ENCODE measurements at regions not wholly inside any gene's neighbourhood (a gene's known extent, or its start where the extent isn't known, plus 50 kb on each side); places are given as distances from the start of the nearest gene placed in this dataset.
A peak's percentile ranks its signal among the peaks of the same experiment; 100 is the strongest.

DNA sequence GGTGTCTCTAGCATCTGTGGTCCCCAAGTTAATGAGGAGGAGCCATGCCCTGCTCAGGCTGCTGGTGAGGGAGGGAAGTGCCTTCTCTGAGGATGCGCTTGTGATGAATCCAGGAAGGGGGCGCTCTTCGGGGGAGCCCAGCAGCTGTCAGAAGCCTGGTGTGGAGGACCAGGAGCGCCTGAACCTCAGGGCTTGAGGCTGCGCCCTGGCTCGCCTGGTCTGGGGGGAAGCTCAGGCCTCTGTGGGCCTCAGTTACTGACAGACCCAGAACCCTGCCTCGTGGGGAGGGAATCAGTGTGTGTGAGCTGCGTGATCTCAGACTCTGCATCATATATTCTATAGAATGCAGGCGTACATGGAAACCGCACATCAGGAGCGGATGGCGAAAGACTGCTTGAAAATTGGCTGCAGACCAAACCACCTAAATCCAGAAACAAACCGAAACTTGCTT lies 126.1 kb downstream of the SEC14L1 start:
- peak; percentile 46 to 51 for DNase-seq

DNA sequence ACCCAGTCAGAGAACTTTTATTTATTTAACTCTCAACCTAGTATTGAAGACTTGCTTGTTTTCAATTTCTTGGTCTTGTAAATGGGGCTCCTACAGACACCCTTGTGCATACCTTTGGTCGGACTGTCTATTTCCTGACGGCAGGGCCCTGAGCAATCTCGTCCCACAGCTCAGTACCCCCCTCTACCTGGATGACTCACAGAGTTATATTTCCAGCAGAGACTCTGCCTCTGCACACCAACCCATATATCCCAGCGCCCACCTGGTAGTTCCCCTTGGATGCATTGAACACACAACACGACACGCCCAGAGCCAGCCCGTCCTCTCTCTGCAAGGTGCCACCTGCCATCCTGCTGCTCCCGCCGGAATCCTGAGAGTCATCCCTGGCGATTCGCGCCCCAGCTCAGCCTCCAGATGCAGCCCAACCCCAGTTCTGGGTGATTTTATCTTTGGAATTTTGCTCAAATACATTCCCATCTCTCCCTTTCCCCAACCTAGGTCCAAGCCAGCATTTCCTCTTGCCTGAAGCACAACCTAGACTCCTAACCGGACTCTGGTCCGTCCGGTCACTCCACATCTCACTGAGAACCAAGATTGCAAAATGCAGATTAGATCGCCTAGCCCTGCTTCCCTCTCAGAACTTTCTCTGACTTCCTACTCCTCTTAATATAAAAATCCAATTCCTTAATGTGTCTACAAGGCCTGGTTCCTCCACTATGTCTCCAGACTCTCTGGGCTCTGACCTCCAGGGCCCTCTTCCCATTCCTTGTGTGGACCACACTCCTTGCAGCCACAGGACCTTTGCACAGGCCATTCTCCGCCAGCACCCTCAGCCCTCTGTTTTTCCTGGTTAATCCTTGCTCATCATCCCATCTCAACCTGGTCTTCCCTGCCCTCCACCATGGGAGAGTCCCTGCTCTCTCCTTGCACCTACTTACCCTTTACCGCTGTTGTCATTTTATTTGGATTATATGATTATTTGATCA lies 129.2 kb downstream of the SEC14L1 start:
- DNase-seq: peak; percentile 21 to 38

DNA sequence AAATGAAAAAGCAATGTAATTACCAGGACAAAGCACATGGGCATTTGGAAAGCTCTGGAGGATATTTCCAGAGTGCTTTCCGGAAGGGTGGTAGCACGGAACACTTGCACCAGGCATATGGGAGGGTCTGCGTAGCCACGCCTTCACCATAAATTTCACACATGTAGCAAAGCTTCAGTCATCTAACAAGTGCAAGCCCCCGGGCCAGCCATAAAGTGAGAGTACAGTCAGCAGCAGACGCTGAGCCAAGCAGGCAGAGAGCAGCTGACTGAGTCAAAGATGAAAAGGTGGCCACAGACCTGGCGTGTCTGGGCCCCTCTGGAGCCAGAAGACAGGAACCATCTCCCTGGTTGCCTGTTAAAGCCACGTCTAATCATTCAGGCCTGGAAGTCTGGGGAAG lies 130.6 kb downstream of the SEC14L1 start:
- DNase-seq: no peak

DNA sequence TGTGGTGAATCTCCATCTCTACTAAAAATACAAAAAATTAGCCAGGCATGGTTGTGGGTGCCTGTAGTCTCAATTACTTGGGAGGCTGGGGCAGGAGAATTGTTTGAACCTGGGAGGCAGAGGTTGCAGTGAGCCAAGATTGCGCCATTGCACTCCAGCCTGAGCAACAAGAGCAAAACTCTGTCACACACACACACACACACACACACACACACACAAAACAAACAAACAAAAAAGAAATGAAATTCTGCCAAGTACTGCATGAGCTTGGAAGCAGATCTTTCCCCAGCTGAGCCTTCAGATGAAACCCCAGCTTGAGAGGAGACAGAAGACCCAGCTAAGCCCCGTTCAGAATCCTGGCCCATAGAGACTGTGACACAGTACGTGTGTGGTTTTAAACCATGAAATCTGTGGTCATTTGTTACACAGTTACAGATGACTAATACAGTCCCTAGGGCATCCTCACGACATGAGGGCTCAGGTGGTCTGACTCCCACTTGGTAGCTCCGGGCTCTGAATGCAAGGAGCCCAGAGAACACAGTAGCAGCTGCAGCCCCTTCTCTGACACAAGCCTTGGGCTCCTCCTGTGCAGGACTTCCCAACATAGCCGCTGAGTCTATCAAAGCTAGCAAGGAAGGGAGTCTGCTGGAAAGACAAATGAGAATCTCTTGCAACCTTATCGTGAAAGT lies 132.8 kb downstream of the SEC14L1 start:
- DNase-seq: peak; percentile 63 to 84

DNA sequence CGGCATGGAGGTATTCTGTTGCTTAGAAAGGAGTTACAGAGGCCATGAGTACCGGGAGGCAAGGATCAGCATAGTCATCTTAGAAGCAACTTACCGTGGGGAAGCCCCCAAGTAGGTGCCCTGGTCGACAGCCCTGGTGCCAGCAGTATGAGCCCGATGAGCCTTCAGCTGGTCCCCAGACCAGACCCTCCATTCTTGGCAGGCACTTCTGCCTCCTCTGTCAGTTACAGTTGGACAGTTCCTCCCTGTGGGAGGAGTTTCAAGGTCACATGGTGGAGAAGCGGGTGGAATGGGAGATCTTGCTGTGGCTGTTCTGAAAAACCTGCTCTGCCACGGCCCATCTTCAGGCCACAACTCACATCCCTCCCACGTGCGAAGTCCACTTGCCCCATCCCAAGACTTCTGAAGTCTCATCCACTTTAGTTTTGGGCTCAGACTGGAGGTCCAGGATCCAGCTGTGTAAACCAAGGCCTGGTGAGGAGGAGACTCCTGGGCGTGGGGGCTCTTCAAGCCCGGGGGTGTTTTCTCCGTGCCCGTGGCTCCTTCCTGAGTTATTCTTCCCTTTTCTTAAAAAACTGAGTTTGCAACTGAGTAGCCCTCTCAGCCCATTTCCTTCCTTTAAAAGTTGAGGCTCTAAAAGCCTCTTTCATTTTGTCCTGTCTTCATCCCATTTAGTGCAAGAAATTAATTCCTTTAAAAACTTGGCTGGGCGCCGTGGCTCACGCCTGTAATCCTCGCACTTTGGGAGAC lies 133.5 kb downstream of the SEC14L1 start:
- DNase-seq: peak; percentile 73 to 80

DNA sequence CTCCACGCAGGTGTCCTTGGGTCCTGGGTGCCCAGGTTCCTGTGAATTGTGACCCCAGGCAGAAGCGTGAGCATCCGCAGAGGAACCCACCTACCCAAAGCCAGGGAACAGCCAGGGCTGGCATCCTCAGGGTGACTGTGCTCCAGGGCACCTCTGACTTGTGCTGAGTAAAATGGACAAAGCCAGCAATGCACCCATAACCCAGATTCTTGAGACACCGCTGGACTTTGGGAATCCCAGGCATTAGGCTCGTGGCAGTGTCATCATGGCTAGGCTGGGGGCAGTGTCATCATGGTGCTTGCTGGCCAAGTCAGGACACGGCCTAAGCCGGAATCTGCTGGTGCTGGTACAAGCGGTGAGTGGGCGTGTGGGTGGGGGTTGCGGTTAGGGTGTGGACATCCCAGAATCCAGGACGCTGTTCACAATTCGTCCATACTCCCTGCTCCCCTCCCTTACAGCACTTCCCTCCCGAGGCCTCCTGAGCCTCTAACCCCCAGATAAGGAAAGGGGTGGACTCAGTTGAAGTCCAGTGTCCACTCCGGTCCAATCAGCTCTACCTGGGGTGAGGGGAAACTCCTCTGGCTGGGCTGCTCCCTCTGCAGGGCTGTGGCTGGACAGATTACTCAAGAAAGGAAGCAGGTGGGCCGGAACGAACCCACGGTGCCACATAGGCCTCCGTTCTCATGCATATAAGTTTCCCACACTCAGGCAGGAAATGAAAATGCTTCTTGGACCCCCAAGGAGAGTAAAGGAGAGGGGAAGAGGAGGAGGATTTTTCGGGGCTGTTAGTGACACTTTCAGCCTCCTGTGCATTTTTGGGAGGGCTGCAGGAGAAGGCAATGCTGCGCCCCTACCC lies 138.9 kb downstream of the SEC14L1 start:
- peak; percentile 98 to 100 for DNase-seq

DNA sequence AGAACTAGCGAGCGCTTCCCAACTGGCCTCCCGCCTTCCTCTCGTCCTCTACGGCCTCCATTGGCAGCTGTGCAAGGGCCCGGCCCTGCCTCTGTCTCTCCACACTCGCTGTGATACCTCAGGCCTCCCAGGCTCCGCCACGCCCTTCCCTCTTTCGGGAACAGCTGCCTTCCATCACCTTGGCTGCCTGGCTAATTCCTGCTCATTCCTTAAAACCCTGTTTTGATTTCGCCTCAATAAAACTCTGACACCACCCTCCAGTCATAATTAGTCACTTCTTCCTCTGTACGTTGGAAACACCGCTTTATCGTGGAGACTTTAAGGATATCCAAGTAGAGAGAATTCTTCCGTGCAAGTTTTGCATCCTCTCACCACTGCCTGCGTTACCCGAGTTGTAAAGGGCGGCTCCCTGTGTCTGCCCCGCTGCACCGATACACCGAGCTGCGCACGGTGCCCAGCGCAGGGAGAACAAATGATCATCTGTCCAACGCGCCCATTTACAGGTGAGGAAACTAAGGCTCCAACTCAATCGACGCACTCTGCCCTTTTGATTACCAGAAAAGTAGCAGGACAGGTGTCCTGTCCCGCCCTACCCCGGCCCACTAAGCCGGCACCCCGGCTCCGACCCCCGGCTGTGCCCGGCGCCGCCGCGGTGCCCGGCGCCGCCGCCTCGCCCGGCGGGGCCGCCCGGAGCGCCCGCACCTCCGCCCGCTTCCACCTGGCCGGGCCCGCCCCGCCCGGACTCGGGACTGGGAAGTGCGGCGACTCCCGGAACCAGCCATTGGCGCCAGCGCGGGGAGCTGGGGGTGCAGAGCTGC lies 139.7 kb downstream of the SEC14L1 start:
- peak in 1 of 2 donors; percentile 36 for DNase-seq

DNA sequence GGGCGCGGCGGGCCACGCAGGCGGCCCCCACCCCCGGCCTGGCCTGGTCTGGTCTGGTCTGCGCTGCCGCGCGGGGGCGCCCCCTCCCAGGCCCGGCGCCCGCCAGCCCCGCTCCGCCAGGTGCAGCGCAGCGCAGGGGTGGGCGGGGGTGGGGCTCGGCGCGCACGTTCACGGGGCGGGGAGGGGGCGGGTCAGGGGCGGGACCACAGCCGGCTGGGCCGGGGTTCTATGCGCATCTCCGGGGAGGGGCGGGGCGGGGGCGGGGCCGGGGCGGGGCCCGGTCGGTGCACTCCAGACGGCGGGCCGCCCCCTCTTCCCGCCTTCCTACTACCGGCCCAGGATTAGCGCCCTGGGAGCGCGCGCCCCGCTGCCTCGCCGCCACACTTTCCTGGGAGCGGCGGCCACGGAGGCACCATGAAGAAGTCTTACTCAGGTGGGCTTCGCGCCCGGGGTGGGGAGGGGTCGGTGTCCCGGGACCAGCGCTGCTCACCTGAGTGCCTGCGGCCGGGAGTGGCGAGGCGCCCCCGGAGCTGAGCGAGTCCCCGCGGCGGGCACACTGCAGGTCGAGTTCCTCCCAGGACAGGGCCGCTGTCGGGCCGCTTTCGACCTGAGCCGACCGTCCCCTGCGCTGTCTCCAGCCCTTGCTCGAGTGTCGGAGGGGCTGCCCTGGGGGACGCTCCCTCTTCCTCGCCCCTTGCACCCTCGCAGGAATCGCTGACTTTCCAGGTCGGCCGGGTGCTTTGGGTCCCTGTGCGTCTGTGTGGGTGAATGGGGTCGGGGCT lies 140.5 kb downstream of the SEC14L1 start:
- DNase-seq: peak; percentile 24 to 75

DNA sequence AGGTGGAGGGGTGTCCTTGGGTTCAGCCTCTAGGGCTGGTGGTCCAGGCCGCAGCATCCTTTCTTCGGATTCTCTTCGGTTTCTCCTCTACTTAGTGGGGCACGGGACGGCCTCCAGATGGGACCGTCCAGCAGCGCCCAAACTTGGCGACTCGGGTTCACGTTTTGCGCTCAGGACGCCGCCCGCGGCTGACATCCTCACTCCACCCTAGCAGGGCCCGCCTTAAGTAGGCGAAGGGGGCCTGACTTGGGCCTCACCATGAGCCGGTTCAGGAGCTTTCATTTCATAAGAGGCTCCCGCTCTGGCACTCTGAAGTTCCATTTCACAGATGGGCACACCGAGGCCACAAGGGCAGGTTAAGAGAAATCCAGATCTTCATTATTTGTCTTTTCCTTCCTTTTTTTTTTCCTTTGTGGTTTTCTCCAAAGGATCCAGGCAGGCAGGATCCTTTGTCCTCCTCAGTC lies 141.2 kb downstream of the SEC14L1 start:
- peak; percentile 53 to 69 for DNase-seq

DNA sequence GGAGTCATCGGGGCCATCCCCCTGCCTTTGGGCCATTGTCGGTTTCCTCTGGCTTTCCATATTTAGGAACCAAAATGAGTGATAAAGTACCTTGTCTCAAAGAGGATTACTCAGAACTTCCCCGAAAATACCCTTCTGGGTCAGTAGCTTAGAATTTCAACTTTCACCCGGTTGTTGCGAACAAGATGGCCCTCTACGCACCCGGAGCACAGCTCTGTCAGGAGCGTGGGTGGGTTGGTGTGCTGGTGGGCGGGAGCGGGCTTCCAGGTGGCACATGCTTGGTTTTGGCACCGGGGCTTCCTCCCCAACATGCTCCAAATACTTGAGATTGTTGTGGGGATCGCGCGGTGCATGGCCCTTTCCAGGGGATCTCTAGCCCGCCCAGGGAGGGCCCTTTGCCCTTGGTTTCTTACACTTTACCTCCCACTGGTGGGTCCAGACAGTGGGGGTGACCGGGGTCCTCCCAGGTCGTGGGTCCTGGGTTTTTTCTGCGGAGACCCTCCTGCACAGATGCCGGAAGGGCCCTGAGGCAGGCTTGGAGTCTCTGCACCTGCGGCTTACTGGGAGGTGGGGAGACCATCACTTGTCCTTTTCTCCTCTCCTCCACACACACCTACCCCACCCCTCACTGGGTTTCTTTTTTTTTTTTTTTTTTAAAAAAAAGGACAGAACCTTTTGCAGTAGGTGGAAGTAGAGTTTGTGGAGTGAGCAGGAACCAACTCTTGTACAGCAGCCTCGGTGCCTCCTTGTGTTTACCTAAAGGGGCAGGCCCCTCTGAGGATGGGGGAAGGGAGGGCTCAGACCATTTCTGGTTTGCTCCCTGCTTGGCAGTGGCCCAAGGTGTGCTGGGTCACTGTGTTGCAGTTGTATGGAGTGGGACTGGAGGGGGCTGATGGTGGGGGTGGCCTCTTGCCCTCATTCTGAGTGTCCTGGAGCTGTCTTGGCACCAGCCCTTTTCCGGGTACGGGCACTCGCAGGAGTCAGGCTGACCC lies 142.1 kb downstream of the SEC14L1 start:
- peak; percentile 34 to 70 for DNase-seq

DNA sequence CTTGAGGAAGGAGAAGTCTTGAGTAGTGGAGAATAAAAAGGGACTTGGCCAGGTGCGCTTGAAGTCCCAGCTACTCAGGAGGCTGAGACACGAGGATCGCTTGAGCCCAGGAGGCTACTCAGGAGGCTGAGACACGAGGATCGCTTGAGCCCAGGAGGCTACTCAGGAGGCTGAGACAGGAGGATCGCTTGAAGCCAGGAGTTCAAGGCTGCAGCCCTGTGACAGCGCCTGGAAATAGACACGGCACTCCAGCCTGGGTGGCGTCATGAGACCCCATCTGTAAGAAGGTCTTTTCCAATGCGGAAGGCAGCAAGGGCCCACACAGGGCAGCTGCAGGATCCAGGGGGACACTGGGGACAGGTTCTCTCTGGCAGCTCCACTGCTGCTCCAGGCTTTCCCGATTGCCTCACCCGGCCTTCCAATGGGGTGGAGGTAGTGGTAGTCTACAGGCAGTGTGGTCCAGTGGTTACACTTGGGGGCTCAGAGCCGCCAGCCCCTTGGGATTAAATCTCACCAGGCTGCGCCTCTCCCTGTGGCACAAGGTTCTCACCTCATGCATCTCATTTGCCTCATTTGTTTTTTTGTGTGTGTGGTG lies 143.4 kb downstream of the SEC14L1 start:
- DNase-seq: no peak

DNA sequence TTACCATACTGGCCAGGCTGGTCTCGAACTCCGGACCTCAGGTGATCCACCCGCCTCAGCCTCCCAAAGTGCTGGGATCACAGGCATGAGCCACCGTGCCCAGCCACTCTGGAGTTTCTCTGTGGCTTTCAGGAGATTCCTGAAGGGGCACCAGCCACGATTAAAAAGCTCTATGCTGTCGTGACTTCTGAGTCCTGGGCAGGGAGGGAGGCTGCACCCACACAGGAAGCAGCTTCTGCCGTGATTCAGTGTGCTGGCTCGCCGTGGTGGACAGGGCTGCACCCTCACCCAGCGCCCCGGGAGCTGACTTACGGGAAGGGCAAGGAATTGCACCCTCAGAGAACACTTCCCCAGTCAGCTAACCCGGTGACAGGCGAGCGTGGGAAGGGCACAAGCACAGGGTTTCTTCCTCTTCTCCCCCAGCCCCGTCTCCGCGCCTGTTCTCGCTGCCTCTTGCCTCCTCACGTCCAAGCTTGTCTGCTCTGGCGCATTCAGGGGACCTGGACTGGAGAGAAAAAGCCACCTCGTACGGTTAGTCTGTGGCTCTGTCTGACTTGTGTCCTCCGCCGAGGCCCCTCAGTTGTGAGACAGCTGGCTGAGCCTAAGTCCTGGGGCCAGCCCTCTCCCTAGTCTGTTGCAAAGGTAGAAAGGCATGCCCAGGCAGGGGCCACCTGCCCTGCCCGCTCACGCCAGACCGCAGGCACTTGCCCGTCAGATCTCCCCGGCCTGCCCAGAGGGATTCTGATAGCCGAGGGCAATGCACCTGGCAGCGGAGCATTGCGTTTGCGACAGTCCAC lies 145.0 kb downstream of the SEC14L1 start:
- peak; percentile 96 to 99 for DNase-seq

DNA sequence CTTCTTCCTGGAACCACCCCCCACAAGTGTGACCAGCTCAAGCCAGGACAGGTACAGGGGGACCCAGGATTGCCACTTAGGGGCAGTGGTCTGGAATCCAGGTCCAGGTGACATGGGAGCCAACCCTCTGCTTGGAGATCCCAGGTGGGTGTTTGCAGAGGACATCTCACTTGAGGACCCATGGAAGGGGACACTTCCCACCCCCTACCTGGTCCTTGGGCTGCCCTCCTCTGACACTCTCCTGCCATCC lies 145.5 kb downstream of the SEC14L1 start:
- no peak for DNase-seq

DNA sequence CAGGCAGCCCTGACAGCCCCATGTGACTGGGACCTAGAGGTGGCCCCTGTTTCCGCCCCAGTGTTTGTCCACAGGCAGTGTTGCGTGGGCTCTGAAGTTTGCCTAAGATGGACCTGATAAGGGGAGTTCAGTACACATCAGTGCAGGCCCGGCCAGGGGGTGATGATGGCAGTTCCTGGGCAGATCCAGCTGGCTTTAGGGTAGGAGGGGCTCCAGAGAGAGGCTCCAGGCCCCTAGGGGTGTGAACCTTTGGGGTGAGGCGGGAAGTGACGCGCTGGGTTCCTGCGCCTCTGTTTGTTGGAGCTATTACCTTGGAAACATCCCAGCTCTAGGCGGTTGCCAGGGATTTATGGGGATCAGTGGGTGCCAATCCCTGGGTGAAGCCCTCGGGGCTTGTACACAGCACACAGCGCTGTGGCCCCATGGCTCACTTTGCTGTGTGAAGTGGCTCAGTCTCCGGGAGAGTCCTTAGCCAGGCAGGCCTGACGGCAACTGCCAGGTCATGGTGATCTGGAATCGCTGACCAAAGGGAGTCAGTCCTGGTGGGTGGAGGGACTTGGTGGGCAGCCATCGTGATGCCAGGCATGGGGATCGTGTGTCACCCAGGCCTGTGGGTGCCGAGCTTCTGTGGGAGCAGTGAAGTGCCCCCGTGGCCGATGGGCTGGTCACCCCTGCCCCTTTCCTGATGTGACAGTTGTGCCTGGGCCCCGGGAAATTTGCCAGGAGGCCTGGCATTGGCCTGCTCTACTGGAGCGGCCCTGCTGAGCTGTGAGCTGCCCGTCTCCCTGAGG lies 146.1 kb downstream of the SEC14L1 start:
- peak; percentile 76 to 93 for DNase-seq

DNA sequence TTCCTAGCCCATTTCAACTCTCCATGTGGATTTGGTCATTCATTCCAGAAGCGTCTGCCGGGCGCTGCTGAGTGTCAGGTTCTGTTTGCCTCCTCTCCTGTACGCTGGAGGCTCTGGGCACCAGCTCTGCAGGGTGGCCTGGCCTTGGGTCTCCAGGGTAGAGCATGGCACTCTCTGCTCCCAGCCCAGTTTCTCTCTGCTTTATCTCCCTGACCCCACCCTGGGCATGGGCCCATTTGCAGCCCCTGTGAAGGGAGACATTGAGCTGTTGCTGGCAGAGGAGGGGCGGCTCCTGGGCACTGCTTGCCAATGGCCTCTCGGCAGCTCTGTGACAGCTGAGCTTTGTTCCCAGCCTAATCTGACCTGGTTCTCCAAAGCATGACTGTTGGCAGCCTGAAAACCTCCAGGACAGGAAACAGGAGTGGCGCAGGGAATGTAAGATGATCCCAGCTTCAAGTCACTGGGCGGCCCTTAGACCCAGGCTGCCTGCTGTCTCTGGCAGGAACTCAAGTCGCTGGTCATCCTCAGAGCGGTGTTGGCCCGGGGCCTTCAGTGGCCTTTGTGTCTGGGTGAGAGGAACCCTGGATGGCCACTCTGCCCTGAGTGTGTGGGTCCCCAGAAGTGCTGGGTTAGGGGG lies 146.8 kb downstream of the SEC14L1 start:
- no peak for DNase-seq

DNA sequence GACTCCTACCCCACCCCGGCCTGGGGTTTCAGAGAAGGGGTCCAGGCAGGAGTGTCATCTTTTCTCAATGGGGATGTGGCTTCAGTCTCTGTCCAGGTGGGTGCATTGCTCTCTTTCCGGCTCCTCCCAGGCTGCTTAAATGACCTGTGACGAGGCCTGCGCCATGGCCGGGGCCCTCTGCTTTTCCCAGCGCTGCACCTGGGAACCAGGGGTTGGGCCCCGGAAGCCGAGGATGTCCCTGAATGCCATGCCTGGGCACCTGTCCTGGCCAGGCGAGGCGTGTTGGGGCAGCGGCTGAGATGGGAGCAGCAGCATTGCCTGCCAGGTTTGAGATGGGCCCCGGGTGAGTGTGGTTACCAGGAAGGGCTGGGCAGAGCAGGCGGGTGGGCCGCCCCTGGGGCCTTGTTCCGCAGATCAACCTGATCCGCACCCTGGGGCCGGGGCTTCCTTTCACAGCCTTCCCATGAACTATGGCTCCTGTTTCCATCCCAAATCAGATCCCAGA lies 147.4 kb downstream of the SEC14L1 start:
- no peak for DNase-seq

All from inflammatory macrophage (primary cell).